Endothelial cell of umbilical vein (primary cell): ENCODE measurements at regions not wholly inside any gene's neighbourhood (a gene's known extent, or its start where the extent isn't known, plus 50 kb on each side); places are given as distances from the start of the nearest gene placed in this dataset.

ENCODE experiments used
- BruUV-seq: library from RNA; stranded (reverse); fragments of 400-500 nt; replicated peaks from 2 replicates; lab custom pipeline; 2021; lab: Mats Ljungman, UMichigan
- CTCF ChIA-PET: fragments of 300-600, 350-600 bp; sonication (Branson Sonifier 250); formaldehyde crosslinking; loops from one replicate; lab custom pipeline; 2021; ENCODE audit warnings: antibody characterized with exemption, inconsistent platforms; lab: Charles Lee
- POLR2A ChIA-PET: fragments of 300-600, 350-600 bp; sonication (Branson Sonifier 250); formaldehyde crosslinking; loops from one replicate; lab custom pipeline; 2021; ENCODE audit warnings: antibody characterized with exemption, inconsistent platforms; lab: Charles Lee
- DNase-seq: peaks from one replicate; pipeline ENCODE4 v3.0.0-alpha.2; 2011; ENCODE audit warnings: low read depth, low spot score
- FAIRE-seq: peaks from 2 replicates; lab custom pipeline; 2011; peaks lifted over from hg19 to GRCh38; lab: Jason Lieb, UNC
- H2AFZ ChIP-seq: 2 replicates; pipeline ENCODE4 v1.6.0; 2012; ENCODE audit warnings: low read depth, low read length, control low read depth, inconsistent platforms
- H3K27ac ChIP-seq: 2 replicates; pipeline ENCODE4 v1.5.1; 2011; ENCODE audit warnings: low read depth, mild to moderate bottlenecking, control low read depth, low read length, moderate library complexity; ENCODE audit not compliant: insufficient read depth
- H3K27me3 ChIP-seq, 2 experiments: 2 replicates each; pipeline versions ENCODE4 v1.6.0 to v1.6.1; 2011; ENCODE audit warnings: low read length in 2 of 2, mixed read lengths in 1 of 2; ENCODE audit not compliant: control insufficient read depth in 2 of 2, insufficient read depth in 2 of 2
- H3K36me3 ChIP-seq, 2 experiments: 2 replicates in 1 of 2; 3 replicates in 1 of 2; pipeline ENCODE4 v1.5.1; 2011; ENCODE audit warnings: low read length in 2 of 2, mild to moderate bottlenecking in 1 of 2, moderate library complexity in 1 of 2; ENCODE audit not compliant: control insufficient read depth in 2 of 2, insufficient read depth in 2 of 2; ENCODE audit errors: extremely low read depth in 1 of 2
- H3K4me1 ChIP-seq: 3 replicates; pipeline ENCODE4 v1.5.1; 2011; ENCODE audit warnings: mild to moderate bottlenecking, low read length; ENCODE audit not compliant: control insufficient read depth, insufficient read depth; ENCODE audit errors: extremely low read depth
- H3K4me2 ChIP-seq: 2 replicates; pipeline ENCODE4 v1.6.1; 2011; ENCODE audit warnings: low read length, control low read depth, mixed read lengths; ENCODE audit not compliant: insufficient read depth
- H3K4me3 ChIP-seq, 3 experiments: fragments of 200-600 bp in 1 of 3; sonication (generic), shearing (Covaris generic) in 1 of 3; replicated peaks in 1 of 3; 2 replicates each; pipeline ENCODE4 v1.5.1; 2011 to 2016; ENCODE audit warnings: control low read depth in 3 of 3, low read length in 3 of 3, mild to moderate bottlenecking in 2 of 3, inconsistent platforms in 1 of 3, low read depth in 1 of 3, moderate library complexity in 1 of 3; ENCODE audit not compliant: insufficient read depth in 1 of 3
- H3K79me2 ChIP-seq: 2 replicates; pipeline ENCODE4 v1.6.0; 2012; ENCODE audit warnings: low read length, inconsistent platforms; ENCODE audit not compliant: control insufficient read depth, insufficient read depth
- H3K9ac ChIP-seq: replicated peaks from 2 replicates; pipeline ENCODE3; 2011; ENCODE audit warnings: low read length, control low read depth; ENCODE audit not compliant: insufficient read depth; ENCODE audit errors: extremely low read depth
- H3K9me1 ChIP-seq: replicated peaks from 3 replicates; pipeline ENCODE4 v1.6.0; 2011; ENCODE audit warnings: mild to moderate bottlenecking, low read length; ENCODE audit not compliant: control insufficient read depth, insufficient read depth; ENCODE audit errors: extremely low read depth
- H3K9me3 ChIP-seq: replicated peaks from 2 replicates; pipeline ENCODE4 v1.5.1; 2012; ENCODE audit warnings: low read length, inconsistent platforms; ENCODE audit not compliant: control insufficient read depth, insufficient read depth
- H4K20me1 ChIP-seq: replicated peaks from 2 replicates; pipeline ENCODE3; 2011; ENCODE audit warnings: mild to moderate bottlenecking, low read length; ENCODE audit not compliant: control insufficient read depth, insufficient read depth; ENCODE audit errors: extremely low read depth
- EZH2 ChIP-seq: IDR thresholded peaks from 2 replicates; pipeline ENCODE4 v1.6.1; 2012; ENCODE audit warnings: borderline replicate concordance, low read depth, mild to moderate bottlenecking, moderate library complexity, low read length, inconsistent platforms; ENCODE audit not compliant: severe bottlenecking
- FOS ChIP-seq: IDR thresholded peaks from 2 replicates; pipeline ENCODE4 v1.6.1; 2011; ENCODE audit warnings: mild to moderate bottlenecking, low read length, moderate library complexity, borderline replicate concordance; ENCODE audit not compliant: insufficient read depth
- GATA2 ChIP-seq: IDR thresholded peaks from 2 replicates; pipeline ENCODE4 v1.7.0; 2011; ENCODE audit warnings: low read depth, mild to moderate bottlenecking, moderate library complexity, mixed read lengths, low read length; ENCODE audit not compliant: insufficient read length, insufficient read depth
- JUN ChIP-seq: IDR thresholded peaks from 2 replicates; pipeline ENCODE4 v1.6.1; 2011; ENCODE audit warnings: borderline replicate concordance, low read depth; ENCODE audit not compliant: insufficient read length, insufficient read depth
- MAX ChIP-seq: IDR thresholded peaks from 2 replicates; pipeline ENCODE4 v1.6.1; 2011; ENCODE audit not compliant: insufficient read depth, insufficient read length
- MYC ChIP-seq: IDR thresholded peaks from one replicate; pipeline ENCODE4 v1.6.1; 2011; ENCODE audit warnings: mild to moderate bottlenecking, low read depth, low read length
- POLR2A ChIP-seq: IDR thresholded peaks from 2 replicates; pipeline ENCODE4 v1.6.1; 2012; ENCODE audit warnings: low read depth, mild to moderate bottlenecking, control low read depth, low read length
- POLR2AphosphoS5 ChIP-seq: IDR thresholded peaks from 2 replicates; pipeline ENCODE4 v1.6.1; 2012; ENCODE audit warnings: low read depth, mild to moderate bottlenecking, control low read depth, low read length, moderate library complexity; ENCODE audit not compliant: insufficient read depth
- dilution Hi-C: fragments of 300-500 bp; cut with MboI; formaldehyde crosslinking; loops from one replicate; pipeline ENCODE4 v1.15.0; 2019; ENCODE audit warnings: low sequenced_read_pairs; ENCODE audit not compliant: extremely low pct_ligation_motif_present
- intact Hi-C: fragments of 100-400 bp; cut with micrococcal nuclease; formaldehyde crosslinking; loops from one replicate; pipeline ENCODE4 v1.10.0; 2022
- TF ChIP-seq, protein P1 (sequence below), 2 donors: IDR thresholded peaks; 1 replicate in 1 of 2; 2 replicates in 1 of 2; pipeline ENCODE4 v1.5.1; 2011; ENCODE audit warnings: low read length in 2 of 2, mild to moderate bottlenecking in 2 of 2, moderate library complexity in 2 of 2, control low read depth in 1 of 2, inconsistent platforms in 1 of 2, low read depth in 1 of 2; ENCODE audit not compliant: insufficient read depth in 1 of 2; ENCODE audit errors: extremely low read depth in 1 of 2

GRCh38 chr21:41681348-41681801, 85.5 kb downstream of the RIPK4 start:
- no peak for DNase-seq
- Histone ChIP-seq H3K9ac (no peak overlapping the region), H3K27me3 (no peaks in the 10 kb centered on the region), H3K4me3 (no peak overlapping the region), H3K9me1 (no peaks in the 10 kb centered on the region), H3K4me1 (no peaks in the 10 kb centered on the region), H3K9me3 (no peaks in the 10 kb centered on the region), H4K20me1 (no peaks in the 10 kb centered on the region), H3K79me2 (no peaks in the 10 kb centered on the region), H3K27ac (no peak overlapping the region), H3K36me3 (no peaks in the 10 kb centered on the region), H3K4me2 (no peak overlapping the region), H2AFZ (no peak overlapping the region)
- no peak for FAIRE-seq
- no TSS peak for BruUV-seq
- CTCF ChIA-PET = no interaction called here
- POLR2A ChIA-PET = no interaction called here
- dilution Hi-C loops (no loop called here), intact Hi-C loops (no loop called here)
- TF ChIP-seq MAX = no peak

DNA sequence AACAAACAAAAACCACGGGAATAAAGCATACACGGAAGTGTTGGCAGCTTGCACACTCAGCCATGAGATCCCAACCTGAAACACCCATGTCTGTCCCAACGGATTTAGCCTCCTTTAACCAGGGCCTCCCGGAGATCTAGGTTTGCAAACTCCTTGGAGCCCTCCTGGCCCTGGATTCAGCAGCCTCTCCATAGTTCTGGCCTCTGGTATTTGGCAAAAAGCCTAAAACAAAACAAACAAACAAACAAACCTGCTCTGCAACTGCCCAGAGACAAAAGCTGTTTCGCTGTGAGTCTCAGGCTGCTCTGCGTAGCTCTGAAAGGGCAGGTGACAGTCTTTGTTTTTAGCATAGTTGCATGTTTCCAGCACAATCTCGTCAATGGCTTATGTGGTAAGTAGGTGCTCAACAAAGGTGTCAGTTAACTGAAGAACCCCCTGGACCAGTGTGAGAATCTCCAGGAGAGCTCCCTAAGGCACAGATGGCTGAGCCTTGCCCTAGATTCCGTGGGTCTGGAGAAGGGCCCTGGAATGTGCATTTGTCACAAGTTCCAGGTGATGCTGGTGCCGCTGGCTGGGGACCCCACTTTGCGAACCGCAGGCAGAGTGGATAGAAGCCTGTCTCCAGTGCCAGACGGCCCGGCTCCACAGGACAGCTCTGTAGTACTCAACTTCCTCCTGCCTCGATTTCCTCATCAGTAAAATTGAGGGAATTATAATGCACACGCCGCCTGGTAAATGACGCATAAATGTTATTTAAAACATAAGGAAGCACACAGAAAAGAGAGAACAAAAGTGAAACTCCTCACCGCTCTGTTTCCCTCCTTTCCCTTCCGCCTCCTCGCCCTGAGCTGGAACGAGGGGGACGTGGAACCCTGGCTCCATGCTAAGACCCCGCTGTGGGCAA, 86.2 kb downstream of the RIPK4 start:
- dilution Hi-C loops = no loop called here
- Histone ChIP-seq H3K36me3 (no peaks in the 10 kb centered on the region), H3K27me3 (no peaks in the 10 kb centered on the region), H3K9ac (no peak overlapping the region), H3K9me1 (no peaks in the 10 kb centered on the region), H3K9me3 (no peaks in the 10 kb centered on the region), H3K4me3 (no peak overlapping the region), H3K4me1 (no peaks in the 10 kb centered on the region), H3K27ac (no peak overlapping the region), H3K79me2 (no peaks in the 10 kb centered on the region), H4K20me1 (no peaks in the 10 kb centered on the region), H2AFZ (no peak overlapping the region), H3K4me2 (no peak overlapping the region)
- intact Hi-C loops = no loop called here
- CTCF ChIA-PET = no interaction called here
- TF ChIP-seq GATA2 = no peak
- no peak for TF ChIP-seq EZH2
- no peak for TF ChIP-seq POLR2A
- TF ChIP-seq POLR2AphosphoS5 = no peak
- no peak for TF ChIP-seq JUN
- TF ChIP-seq, protein P1, sequence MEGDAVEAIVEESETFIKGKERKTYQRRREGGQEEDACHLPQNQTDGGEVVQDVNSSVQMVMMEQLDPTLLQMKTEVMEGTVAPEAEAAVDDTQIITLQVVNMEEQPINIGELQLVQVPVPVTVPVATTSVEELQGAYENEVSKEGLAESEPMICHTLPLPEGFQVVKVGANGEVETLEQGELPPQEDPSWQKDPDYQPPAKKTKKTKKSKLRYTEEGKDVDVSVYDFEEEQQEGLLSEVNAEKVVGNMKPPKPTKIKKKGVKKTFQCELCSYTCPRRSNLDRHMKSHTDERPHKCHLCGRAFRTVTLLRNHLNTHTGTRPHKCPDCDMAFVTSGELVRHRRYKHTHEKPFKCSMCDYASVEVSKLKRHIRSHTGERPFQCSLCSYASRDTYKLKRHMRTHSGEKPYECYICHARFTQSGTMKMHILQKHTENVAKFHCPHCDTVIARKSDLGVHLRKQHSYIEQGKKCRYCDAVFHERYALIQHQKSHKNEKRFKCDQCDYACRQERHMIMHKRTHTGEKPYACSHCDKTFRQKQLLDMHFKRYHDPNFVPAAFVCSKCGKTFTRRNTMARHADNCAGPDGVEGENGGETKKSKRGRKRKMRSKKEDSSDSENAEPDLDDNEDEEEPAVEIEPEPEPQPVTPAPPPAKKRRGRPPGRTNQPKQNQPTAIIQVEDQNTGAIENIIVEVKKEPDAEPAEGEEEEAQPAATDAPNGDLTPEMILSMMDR (IDR thresholded peaks at IDR 0.05; ENCODE audit: extremely low read depth in 1 of 2, insufficient read depth in 1 of 2, low read depth in 1 of 2, low read length in 2 of 2) = no peak
- no peak for TF ChIP-seq MYC
- no peak for TF ChIP-seq FOS
- TF ChIP-seq MAX = no peak
- DNase-seq = no peak
- no TSS peak for BruUV-seq
- no peak for FAIRE-seq
- POLR2A ChIA-PET = no interaction called here
